Right cardiac atrium (tissue), 5 donors: ENCODE measurements at regions not wholly inside any gene's neighbourhood (a gene's known extent, or its start where the extent isn't known, plus 50 kb on each side); places are given as distances from the start of the nearest gene placed in this dataset.
A peak's percentile ranks its signal among the peaks of the same experiment; 100 is the strongest.

ENCODE experiments used
- ATAC-seq, 2 donors: fragments of 200-7000 bp; cut with Tn5 transposase; one replicate each; pipeline versions ENCODE4 v1.8.0 to v1.9.1; 2020; ENCODE audit warnings: moderate library complexity in 2 of 2, mild to moderate bottlenecking in 1 of 2
- DNase-seq, 3 donors: peaks; one replicate each; pipeline ENCODE4 v3.0.0-alpha.2; 2020
- H3K27ac ChIP-seq: one replicate; pipeline ENCODE4 v1.5.1; 2013; ENCODE audit warnings: mild to moderate bottlenecking, low read length, control low read depth, moderate library complexity
- H3K27me3 ChIP-seq: one replicate; pipeline ENCODE4 v1.6.1; 2013; ENCODE audit not compliant: control insufficient read depth, insufficient read depth
- H3K4me1 ChIP-seq: one replicate; pipeline ENCODE4 v1.6.1; 2013; ENCODE audit warnings: low read length; ENCODE audit not compliant: control insufficient read depth, insufficient read depth
- H3K4me3 ChIP-seq: one replicate; pipeline ENCODE4 v1.5.1; 2013; ENCODE audit warnings: low read length, control low read depth
- H3K9me3 ChIP-seq: one replicate; pipeline ENCODE4 v1.6.1; 2013; ENCODE audit warnings: low read length; ENCODE audit not compliant: control insufficient read depth
- whole genome bisulfite sequencing: extraction: QIAGEN DNeasy Blood & Tissue Kit; methylation state at CpG from one replicate; pipeline ENCODE4 v1.1.7; 2013; 5-methylcytosine and 5-hydroxymethylcytosine counted together
- intact Hi-C, 4 donors: fragments of 100-400 bp; cut with DNase I; formaldehyde crosslinking; loops; one replicate each; pipeline versions ENCODE4 v1.11.0 to v1.14.0; 2022 to 2023
- donor health status: healthy with polysubstance abuse.
- donor health status: DM: no; HTN: yes; CAD: no.
- donor health status: DM: no; HTN: no; CAD: no.
- donor health status: DM: no; HTN: yes; CAD: no; lungs with severe emphysema.
- donor health status: DM: yes; HTN: yes; CAD: no.

DNA sequence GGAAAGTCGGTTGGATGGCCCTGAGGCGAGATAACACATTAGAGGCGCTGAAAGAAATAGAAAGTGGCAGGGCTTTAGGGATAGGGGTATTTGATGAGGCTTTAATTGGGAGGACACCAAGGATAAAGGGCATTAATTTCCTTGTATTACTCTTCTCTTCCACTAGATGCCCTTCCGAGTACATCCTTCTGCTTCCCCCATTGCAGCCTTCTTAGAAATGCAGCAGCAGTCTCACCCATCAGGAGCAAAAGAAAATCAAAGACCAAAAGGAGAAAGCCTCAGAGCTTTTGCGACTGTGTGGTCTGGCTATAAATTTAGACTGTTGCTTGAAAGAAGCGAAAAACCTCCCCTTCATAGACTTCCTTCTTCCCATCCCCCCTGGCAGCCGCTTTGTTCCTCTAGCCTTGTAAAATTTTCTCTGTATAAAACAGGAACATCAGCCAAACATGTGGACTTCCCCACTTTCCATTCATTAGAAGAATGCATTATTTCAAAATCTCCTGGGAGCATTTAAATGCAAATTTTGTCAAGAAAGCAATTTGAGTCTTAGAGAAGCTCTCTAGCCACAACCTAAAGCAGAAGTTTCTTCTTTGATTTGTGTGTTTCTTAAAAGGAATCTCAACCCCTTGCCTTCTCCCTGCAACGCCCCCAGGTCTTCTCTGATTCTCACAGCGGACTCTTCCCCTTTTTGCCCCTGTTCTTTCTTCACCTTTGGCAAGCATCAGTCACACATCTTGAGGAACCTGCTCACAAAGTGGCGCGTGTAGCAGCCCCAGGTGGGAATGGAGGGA is 76.6 kb downstream of the NDUFS5 start:
- Histone ChIP-seq H3K27me3 (no peaks in the 10 kb centered on the region), H3K4me1 (peaks cover 8% of the 10 kb centered on the region), H3K4me3 (no peak overlapping the region), H3K27ac (no peak overlapping the region), H3K9me3 (no peaks in the 10 kb centered on the region)
- WGBS: 37% methylated on average over 11 of the region's 11 CpGs
- intact Hi-C loops: loop anchor here (2.0 to 10.0 kb wide), 4 partner anchors 88 to 152 kb away; no protein-coding TSS in a partner anchor
- DNase-seq (peak in 2 of 3 donors; percentile 61 to 62), ATAC-seq (peak in 1 of 2 donors; percentile 22)

DNA sequence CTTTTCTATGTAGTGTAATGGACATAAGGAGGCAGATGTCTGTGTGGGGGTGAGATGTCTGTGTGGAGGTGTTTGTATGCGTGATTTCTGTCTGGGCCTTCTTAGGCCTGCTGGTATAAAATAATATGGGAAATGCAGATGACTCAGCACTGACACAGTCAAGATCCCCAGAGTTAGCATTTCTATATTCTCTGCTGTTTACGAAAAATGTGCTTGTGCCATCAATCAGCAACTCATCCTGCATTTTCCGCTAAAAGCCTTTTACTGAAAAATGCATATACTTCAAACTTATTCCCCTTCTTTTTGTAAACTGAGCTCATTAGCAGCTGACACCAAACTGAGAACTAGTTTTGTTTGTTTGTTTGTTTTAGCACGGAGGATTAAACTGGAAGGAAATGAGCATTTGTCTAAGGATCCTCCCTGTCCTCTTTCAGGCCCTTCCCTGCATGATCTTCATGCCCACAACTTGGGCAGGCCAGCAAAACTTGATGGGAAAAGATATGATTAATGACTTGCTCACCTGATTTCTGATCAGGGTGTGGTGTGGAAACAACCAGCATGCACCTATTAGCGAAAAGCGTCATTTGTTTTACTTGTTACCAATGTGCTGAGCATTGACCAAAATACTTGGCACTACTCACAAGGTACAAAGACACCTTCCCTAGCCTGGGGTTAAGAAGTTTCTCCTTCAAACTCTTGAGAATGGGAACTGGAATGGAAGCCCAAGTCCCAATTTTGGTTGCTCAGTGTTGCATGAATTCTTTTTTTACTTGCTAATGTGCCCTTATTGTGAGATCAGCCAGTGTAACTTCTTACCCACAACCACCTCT is 77.4 kb downstream of the NDUFS5 start:
- WGBS: 83% methylated on average over 6 of the region's 6 CpGs
- no peak for DNase-seq
- H3K27ac ChIP-seq: peak overlapping the region; percentile 13
- peaks cover 9% of the 10 kb centered on the region for H3K4me1 ChIP-seq
- H3K27me3 ChIP-seq: no peaks in the 10 kb centered on the region
- H3K9me3 ChIP-seq: no peaks in the 10 kb centered on the region
- intact Hi-C loops: loop anchor here (2.0 to 10.0 kb wide), 4 partner anchors 87 to 151 kb away; no protein-coding TSS in a partner anchor
- ATAC-seq: no peak
- no peak overlapping the region for H3K4me3 ChIP-seq

DNA sequence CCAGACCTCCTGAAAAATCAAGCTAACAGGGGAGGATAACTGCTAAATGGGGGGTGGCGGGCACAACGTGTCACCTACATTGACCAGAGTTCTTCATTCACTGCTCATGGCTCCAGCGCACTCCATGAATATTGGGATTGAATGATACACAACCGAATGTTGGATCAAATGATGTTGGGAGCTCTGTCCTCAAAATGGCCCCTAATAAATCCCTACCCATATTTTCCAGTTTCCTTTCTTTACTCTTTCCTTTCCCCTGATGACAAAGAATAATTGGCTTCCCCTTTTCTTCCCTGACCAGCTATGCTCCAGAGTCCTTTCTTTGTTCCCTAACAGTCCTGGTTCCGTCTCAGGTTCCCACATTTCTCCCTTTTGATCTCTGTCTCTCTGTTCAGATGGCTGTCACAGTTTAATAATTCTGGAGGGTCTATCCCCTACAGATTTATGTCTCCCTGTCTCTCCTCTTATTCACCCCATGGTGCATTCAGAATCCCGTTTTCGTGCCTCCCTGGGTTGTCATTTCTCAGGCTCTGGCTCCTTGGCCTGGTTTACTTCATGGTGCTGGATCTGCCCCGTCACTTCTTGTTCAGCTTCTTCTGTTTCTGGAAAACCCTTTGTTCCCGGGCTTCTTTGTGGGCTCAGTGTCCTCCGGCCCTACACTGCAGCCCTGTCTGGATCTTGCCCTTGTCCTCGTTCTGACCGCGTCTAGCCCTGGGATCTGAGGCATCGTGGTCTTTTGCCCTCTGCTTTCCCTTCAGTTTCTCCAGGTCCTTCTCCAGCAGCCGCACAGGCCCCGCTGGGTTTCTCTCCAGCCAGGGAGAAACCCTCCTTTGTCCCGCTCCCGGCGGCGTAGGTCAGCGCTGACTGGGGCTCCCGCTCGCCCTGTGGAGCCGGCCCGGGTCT is 78.3 kb downstream of the NDUFS5 start:
- intact Hi-C loops: loop anchor here in 3 of 4 donors (5.0 to 10.0 kb wide), 4 partner anchors 88 to 153 kb away; no protein-coding TSS in a partner anchor

DNA sequence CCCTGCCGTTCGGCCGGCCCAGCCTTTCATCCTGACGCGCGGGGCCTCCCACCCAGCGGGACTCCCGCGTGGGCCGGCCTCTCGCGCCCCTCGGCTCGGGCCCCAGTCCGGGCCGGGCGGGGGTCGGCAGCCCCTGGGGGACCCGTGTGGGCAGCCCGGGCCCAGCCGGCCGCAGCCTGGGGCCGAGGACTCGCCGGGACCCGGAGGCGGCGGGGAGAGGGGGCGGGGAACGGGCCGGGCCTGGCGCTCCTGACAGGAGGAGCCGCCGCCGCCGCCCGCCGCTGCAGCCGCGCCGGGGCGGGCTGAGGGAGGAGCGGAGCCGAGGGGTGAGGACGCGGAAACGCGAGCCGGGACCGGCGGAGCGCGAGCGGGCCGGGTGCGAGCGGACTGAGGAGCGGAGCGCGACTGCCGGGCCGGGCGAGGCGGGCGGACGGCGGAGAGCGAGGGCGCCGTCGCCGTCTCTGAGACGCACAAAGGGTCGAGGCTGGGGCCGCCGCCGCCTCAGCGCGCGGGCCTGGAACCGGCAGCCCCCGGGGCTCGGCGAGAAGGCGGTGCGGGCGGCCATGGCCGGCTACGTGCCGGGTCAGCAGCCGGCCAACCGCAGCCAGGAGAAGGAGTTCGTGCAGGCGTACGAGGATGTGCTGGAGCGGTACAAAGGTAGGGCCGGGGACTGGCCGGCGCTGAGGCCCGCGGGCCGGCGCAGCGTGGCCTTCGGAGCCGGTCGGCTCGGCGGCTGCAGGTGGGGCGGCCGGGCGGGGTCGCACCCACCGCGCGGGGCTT is 79.1 kb downstream of the NDUFS5 start:
- ATAC-seq: peak; percentile 75 to 88
- DNase-seq: peak; percentile 80 to 92 (median 91)
- under 1% methylated on average over 116 of the region's 116 CpGs for WGBS
- intact Hi-C loops: loop anchor here in 3 of 4 donors (5.0 to 10.0 kb wide), 3 partner anchors 90 to 152 kb away; no protein-coding TSS in a partner anchor
- Histone ChIP-seq H3K4me3 (peak overlapping the region; percentile 65), H3K27ac (peak overlapping the region; percentile 86), H3K9me3 (no peaks in the 10 kb centered on the region), H3K4me1 (peaks cover 9% of the 10 kb centered on the region), H3K27me3 (no peaks in the 10 kb centered on the region)

More for the DNA sequence above, 78.3 kb downstream of the NDUFS5 start:
- Histone ChIP-seq H3K9me3 (no peaks in the 10 kb centered on the region), H3K27me3 (no peaks in the 10 kb centered on the region), H3K4me1 (peaks cover 9% of the 10 kb centered on the region), H3K27ac (peak overlapping the region; percentile 86), H3K4me3 (peak overlapping the region; percentile 65)
- DNase-seq (peak in 1 of 3 donors; percentile 70), ATAC-seq (peak; percentile 4 to 27)
- 26% methylated on average over 25 of the region's 25 CpGs for WGBS

DNA sequence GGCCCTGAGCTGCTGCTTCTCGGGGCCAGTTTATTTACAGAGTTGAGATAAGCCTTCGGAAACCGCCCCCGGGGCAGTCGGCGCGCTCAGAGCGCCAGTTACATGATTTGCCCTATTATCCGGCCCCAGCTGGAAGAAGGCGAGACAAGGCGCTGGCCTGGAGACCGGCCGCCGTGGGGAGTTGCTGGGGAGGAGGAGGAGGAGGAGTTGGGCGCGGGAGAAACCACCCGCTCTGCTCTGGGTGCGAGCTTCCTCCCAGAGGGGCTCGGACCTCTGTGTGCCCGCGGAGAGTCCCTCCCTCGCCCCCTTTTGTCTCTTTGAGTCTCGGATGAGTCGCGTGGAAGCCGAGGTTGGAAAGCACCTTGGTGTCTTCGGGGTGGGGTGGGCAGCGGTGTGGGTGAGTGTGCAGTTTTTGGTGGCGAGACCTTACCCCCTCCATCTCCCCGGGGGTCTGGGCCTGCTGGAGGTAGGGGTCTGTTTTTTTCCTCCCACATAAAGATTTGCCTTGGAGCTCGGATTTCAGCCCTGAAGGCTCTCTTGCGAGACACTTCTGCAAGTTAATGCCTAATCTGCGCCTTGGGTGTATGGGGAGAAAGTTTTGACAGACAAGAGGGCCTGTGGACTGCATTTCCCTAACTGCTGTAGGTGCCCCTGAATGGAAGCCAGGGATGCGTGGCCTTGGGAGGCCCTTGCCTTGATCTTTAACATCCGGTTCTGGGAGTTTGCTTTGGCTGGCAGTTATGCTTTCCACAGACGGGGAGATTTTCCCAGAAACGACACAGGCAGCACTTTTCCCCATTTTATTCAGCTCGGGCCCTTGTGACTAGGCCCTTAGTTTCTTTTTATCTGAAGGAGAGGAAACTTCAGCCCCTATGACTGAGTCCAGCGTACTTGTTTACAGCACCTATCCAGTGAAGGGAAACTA is 80.0 kb downstream of the NDUFS5 start:
- intact Hi-C loops: loop anchor here in 3 of 4 donors (5.0 to 10.0 kb wide), 3 partner anchors 89 to 151 kb away; no protein-coding TSS in a partner anchor
- ATAC-seq (peak; percentile 40 to 67), DNase-seq (peak; percentile 63 to 84 (median 80))
- Histone ChIP-seq H3K4me1 (peaks cover 9% of the 10 kb centered on the region), H3K27ac (peak overlapping the region; percentile 86), H3K4me3 (peak overlapping the region; percentile 65), H3K9me3 (no peaks in the 10 kb centered on the region), H3K27me3 (no peaks in the 10 kb centered on the region)
- WGBS: 2% methylated on average over 39 of the region's 39 CpGs

DNA sequence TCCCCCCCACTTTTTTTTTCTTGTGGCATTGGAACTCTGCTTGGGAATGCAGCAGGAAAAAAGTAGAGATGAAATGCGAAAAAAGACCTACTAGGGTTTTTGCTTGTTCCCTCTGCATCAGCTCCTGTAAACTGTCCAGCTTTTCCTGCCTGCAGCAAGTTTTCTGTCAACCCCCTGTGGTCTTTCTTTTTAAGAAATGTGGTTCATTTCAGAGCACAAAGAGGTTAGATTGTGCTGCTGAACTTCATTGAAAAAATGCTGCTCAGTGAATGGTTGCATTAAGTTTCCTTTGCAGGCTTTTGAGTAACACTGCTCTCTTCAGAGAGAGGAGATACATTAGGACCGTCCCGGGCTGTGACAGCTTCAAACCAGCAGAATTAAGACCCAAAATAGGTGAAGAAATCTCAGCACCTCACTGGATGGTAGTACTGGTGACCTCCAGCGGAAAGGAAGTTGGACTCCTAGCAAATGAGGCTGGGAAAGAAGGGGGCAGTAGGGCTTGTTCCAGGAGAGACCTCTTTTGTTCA is 80.7 kb downstream of the NDUFS5 start:
- Histone ChIP-seq H3K27ac (peak overlapping the region; percentile 86), H3K27me3 (no peaks in the 10 kb centered on the region), H3K4me3 (peak overlapping the region; percentile 65), H3K9me3 (no peaks in the 10 kb centered on the region), H3K4me1 (peaks cover 9% of the 10 kb centered on the region)
- intact Hi-C loops: loop anchor here in 3 of 4 donors (5.0 to 10.0 kb wide), 3 partner anchors 88 to 150 kb away; no protein-coding TSS in a partner anchor
- ATAC-seq (no peak), DNase-seq (no peak)
- 50% methylated on average over 4 of the region's 4 CpGs for WGBS

DNA sequence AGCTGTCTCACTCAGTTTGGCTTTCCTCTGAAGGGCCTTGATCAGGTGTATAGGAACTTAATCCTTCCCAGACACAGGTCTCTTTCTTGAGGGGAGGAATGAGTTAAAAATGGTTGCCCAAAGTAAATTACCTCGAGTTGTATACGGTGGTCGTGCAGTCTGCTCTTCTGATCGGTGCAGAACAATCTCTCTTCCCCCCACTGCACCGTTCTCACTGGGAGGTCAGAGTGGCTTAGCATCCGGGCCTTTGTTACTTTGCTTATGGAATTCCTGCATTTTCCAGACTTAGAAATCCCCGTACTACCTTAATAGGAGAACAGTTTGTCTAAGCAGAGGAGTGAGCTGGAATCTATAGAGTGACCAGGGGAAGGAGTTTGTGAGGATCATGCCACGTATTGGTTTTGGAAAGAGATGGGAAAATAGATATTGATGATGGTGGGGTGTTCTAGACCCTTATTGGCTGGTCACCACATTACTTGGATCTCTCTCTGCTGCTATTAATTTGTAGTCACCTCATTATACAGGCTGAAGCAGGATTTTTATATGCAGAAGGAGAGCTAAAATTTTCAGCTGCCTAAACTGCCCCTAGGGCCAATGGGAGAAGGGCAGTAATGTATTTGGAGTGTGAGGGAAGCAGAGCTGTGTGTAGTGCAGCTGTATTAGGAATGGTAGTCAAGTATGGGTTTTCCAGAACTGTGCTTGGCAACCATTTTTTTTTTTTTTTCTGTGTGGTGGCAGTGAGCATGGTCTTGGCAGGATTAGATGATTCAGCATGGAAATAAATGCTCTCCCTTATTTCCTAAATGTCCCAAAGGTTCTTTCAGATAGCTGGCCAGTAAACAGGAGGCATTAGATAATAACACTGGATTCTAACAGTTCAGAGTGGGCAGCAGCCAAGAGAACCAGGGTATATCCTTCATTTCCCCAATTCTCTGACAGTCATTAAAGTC is 81.5 kb downstream of the NDUFS5 start:
- DNase-seq: no peak
- H3K27ac ChIP-seq: peak overlapping the region; percentile 49
- H3K9me3 ChIP-seq: no peaks in the 10 kb centered on the region
- no peak for ATAC-seq
- intact Hi-C loops: loop anchor here in 3 of 4 donors (5.0 to 10.0 kb wide), 3 partner anchors 87 to 150 kb away; no protein-coding TSS in a partner anchor
- H3K4me3 ChIP-seq: peak overlapping the region; percentile 65
- 52% methylated on average over 8 of the region's 8 CpGs for WGBS
- H3K27me3 ChIP-seq: no peaks in the 10 kb centered on the region
- H3K4me1 ChIP-seq: peaks cover 9% of the 10 kb centered on the region

DNA sequence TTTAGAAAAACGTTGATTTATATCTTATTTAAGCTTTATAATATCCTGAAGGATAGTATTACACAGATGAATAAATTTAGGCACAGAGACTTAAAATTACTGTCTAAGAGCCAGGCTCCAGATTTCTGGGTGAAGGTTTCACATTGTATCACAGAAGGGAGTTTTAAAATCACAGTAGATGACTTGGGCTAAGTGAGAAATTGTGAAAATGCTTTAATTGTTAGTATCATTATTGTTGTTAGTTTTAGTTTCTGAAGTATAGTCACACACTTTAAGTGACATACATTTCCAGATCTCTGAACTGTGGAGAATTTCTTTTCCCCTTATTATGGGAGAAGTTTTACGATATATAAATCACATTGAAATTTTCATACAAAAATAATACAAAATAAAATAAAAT is 83.5 kb downstream of the NDUFS5 start:
- WGBS: 85% methylated on average over 2 of the region's 2 CpGs
- intact Hi-C loops: loop anchor here in 3 of 4 donors (5.0 to 10.0 kb wide), 4 partner anchors 55 to 148 kb away; no protein-coding TSS in a partner anchor
- DNase-seq (no peak), ATAC-seq (no peak)
- no peak overlapping the region for H3K4me3 ChIP-seq
- H3K27ac ChIP-seq: no peak overlapping the region
- H3K4me1 ChIP-seq: peaks cover 6% of the 10 kb centered on the region
- H3K9me3 ChIP-seq: no peaks in the 10 kb centered on the region
- no peaks in the 10 kb centered on the region for H3K27me3 ChIP-seq
